H9 (cell line): ENCODE measurements at regions not wholly inside any gene's neighbourhood (a gene's known extent, or its start where the extent isn't known, plus 50 kb on each side); places are given as distances from the start of the nearest gene placed in this dataset.

ENCODE experiments used
- DNase-seq: peaks from one replicate; pipeline ENCODE4 v3.0.0-alpha.2; 2017
- H2AFZ ChIP-seq: one replicate; pipeline ENCODE4 v1.6.1; 2013; ENCODE audit warnings: mild to moderate bottlenecking, low read length, control low read depth, moderate library complexity
- H2AK5ac ChIP-seq: 2 replicates; pipeline ENCODE4 v1.6.1; 2013; ENCODE audit warnings: low read length, control low read depth, mixed read lengths; ENCODE audit not compliant: insufficient read length
- H2BK120ac ChIP-seq: one replicate; pipeline ENCODE4 v1.6.1; 2013; ENCODE audit warnings: low read depth, mild to moderate bottlenecking, low read length, control low read depth, inconsistent platforms; ENCODE audit not compliant: poor library complexity, severe bottlenecking
- H2BK12ac ChIP-seq: 2 replicates; pipeline ENCODE4 v1.6.1; 2013; ENCODE audit warnings: low read length, control low read depth, mixed read lengths, low read depth; ENCODE audit not compliant: insufficient read length
- H2BK15ac ChIP-seq: 2 replicates; pipeline ENCODE4 v1.6.1; 2013; ENCODE audit warnings: low read depth, low read length, control low read depth
- H2BK20ac ChIP-seq: one replicate; pipeline ENCODE4 v1.6.1; 2013; ENCODE audit warnings: low read depth, mild to moderate bottlenecking, low read length, control low read depth, inconsistent platforms; ENCODE audit not compliant: poor library complexity, severe bottlenecking
- H2BK5ac ChIP-seq: 2 replicates; pipeline ENCODE4 v1.6.1; 2013; ENCODE audit warnings: low read length, control low read depth, mixed read lengths; ENCODE audit not compliant: insufficient read length
- H3K14ac ChIP-seq: 2 replicates; pipeline ENCODE4 v1.6.1; 2013; ENCODE audit warnings: low read length, control low read depth; ENCODE audit not compliant: insufficient read depth
- H3K18ac ChIP-seq: 2 replicates; pipeline ENCODE4 v1.6.1; 2013; ENCODE audit warnings: low read depth, mild to moderate bottlenecking, mixed read lengths, low read length, control low read depth; ENCODE audit not compliant: insufficient read length
- H3K23ac ChIP-seq: 2 replicates; pipeline ENCODE4 v1.6.1; 2013; ENCODE audit warnings: low read length, control low read depth, mixed read lengths, low read depth; ENCODE audit not compliant: insufficient read length
- H3K23me2 ChIP-seq: 2 replicates; pipeline ENCODE4 v1.6.1; 2013; ENCODE audit warnings: low read depth, mild to moderate bottlenecking, mixed read lengths, low read length, control low read depth; ENCODE audit not compliant: insufficient read length, poor library complexity, severe bottlenecking
- H3K27ac ChIP-seq: 2 replicates; pipeline ENCODE4 v1.5.1; 2013; ENCODE audit warnings: low read length, control low read depth, mixed read lengths, low read depth; ENCODE audit not compliant: insufficient read length
- H3K27me3 ChIP-seq: 2 replicates; pipeline ENCODE4 v1.6.1; 2013; ENCODE audit warnings: low read length, control low read depth, inconsistent platforms; ENCODE audit not compliant: insufficient read depth
- H3K4ac ChIP-seq: 2 replicates; pipeline ENCODE4 v1.6.1; 2013; ENCODE audit warnings: low read depth, mild to moderate bottlenecking, control low read depth, inconsistent platforms, low read length, moderate library complexity
- H3K4me1 ChIP-seq: 2 replicates; pipeline ENCODE4 v1.6.1; 2013; ENCODE audit warnings: low read length, control low read depth, inconsistent platforms; ENCODE audit not compliant: insufficient read depth
- H3K4me2 ChIP-seq: 2 replicates; pipeline ENCODE4 v1.6.1; 2013; ENCODE audit warnings: low read length, control low read depth, mixed read lengths; ENCODE audit not compliant: insufficient read length, insufficient read depth
- H3K56ac ChIP-seq: 2 replicates; pipeline ENCODE4 v1.6.1; 2013; ENCODE audit warnings: low read depth, mild to moderate bottlenecking, mixed read lengths, low read length, control low read depth; ENCODE audit not compliant: insufficient read length
- H3K79me1 ChIP-seq: 2 replicates; pipeline ENCODE4 v1.6.1; 2013; ENCODE audit warnings: low read depth, mild to moderate bottlenecking, moderate library complexity, low read length, control low read depth, inconsistent platforms; ENCODE audit not compliant: insufficient read depth, poor library complexity, severe bottlenecking
- H3K79me2 ChIP-seq: 2 replicates; pipeline ENCODE4 v1.6.1; 2013; ENCODE audit warnings: low read length, control low read depth, inconsistent platforms; ENCODE audit not compliant: insufficient read depth
- H3K9ac ChIP-seq: 2 replicates; pipeline ENCODE4 v1.6.1; 2013; ENCODE audit warnings: low read length, control low read depth, mixed read lengths; ENCODE audit not compliant: insufficient read length; ENCODE audit errors: extremely low read depth
- H3K9me3 ChIP-seq: one replicate; pipeline ENCODE4 v1.6.1; 2013; ENCODE audit warnings: low read depth, low read length, inconsistent platforms; ENCODE audit not compliant: control insufficient read depth
- H3T11ph ChIP-seq: one replicate; pipeline ENCODE4 v1.6.1; 2013; ENCODE audit warnings: mild to moderate bottlenecking, low read length, control low read depth, inconsistent platforms
- H4K20me1 ChIP-seq: one replicate; pipeline ENCODE4 v1.6.1; 2013; ENCODE audit not compliant: control insufficient read depth, insufficient read length, insufficient read depth
- H4K5ac ChIP-seq: 2 replicates; pipeline ENCODE4 v1.6.1; 2013; ENCODE audit warnings: low read depth, mild to moderate bottlenecking, mixed read lengths, low read length, control low read depth; ENCODE audit not compliant: insufficient read length
- H4K8ac ChIP-seq: replicated peaks from 2 replicates; pipeline ENCODE4 v1.6.1; 2013; ENCODE audit warnings: low read length, control low read depth, mixed read lengths, low read depth; ENCODE audit not compliant: insufficient read length
- H4K91ac ChIP-seq: 2 replicates; pipeline ENCODE4 v1.6.1; 2013; ENCODE audit warnings: low read depth, mild to moderate bottlenecking, moderate library complexity, mixed read lengths, low read length, control low read depth; ENCODE audit not compliant: insufficient read length
- H3K27ac Mint-ChIP-seq, 3 experiments: 2 replicates in 2 of 3; 3 replicates in 1 of 3; pipeline ENCODE4 v1.8.0; 2020 to 2021; ENCODE audit warnings: mixed read lengths in 3 of 3, mild to moderate bottlenecking in 1 of 3, moderate library complexity in 1 of 3
- H3K27me3 Mint-ChIP-seq: 2 replicates; pipeline ENCODE4 v1.8.0; 2021; ENCODE audit warnings: low read depth, mild to moderate bottlenecking, moderate library complexity, mixed read lengths
- H3K36me3 Mint-ChIP-seq, 3 experiments: 2 replicates in 2 of 3; 3 replicates in 1 of 3; pipeline ENCODE4 v1.8.0; 2020 to 2021; ENCODE audit warnings: low read depth in 3 of 3, mixed read lengths in 3 of 3; ENCODE audit not compliant: insufficient read depth in 1 of 3
- H3K4me1 Mint-ChIP-seq, 2 experiments: 2 replicates each; pipeline ENCODE4 v1.8.0; 2020; ENCODE audit warnings: mixed read lengths in 2 of 2
- H3K4me3 Mint-ChIP-seq, 2 experiments: 2 replicates in 1 of 2; 3 replicates in 1 of 2; pipeline ENCODE4 v1.8.0; 2020 to 2021; ENCODE audit warnings: mild to moderate bottlenecking in 2 of 2, mixed read lengths in 2 of 2, moderate library complexity in 1 of 2
- H3K9me3 Mint-ChIP-seq, 2 experiments: 2 replicates in 1 of 2; 3 replicates in 1 of 2; pipeline ENCODE4 v1.8.0; 2020; ENCODE audit warnings: mild to moderate bottlenecking in 2 of 2, mixed read lengths in 2 of 2, moderate library complexity in 1 of 2
- WGBS: extraction: QIAGEN DNeasy Blood & Tissue Kit; methylation state at CpG from one replicate; pipeline ENCODE4 v1.1.7; 2013; ENCODE audit warnings: missing lambda C conversion rate, low lambda C conversion rate, mixed read lengths; ENCODE audit not compliant: insufficient read length; ENCODE audit errors: extremely low coverage; 5-methylcytosine and 5-hydroxymethylcytosine counted together
- TF ChIP-seq, protein P1 (sequence below): fragments of 200-600 bp; sonication (generic); conservative IDR thresholded peaks from 3 replicates; pipeline ENCODE4 v1.8.0; 2021; ENCODE audit warnings: antibody characterized with exemption, mild to moderate bottlenecking

DNA sequence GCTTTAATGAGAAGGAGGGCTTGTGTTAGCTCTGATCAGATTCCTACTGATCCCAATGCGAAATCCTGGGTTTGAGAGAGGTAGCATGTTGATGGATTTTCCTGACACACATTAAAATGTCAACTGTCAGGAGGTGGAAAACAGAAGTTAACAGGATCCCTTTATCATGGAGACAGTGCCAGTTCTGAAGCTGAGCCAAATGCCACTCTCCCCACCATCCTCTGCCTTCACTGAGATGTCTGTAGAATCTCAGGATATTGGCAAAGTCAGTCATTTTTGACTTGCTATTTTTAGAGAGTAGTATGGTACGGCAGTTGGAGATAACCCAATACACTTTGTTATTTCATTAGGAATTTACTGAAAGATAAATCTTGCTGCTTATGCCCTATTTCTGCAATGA lies 1816.2 kb upstream of the FLRT2 start:
- H4K8ac ChIP-seq, result no peak overlapping the region
- H3K27me3 Mint-ChIP-seq, result no peaks in the 10 kb centered on the region
- H3K9me3 Mint-ChIP-seq, result peaks cover 2 to 5% of the 10 kb centered on the region in 2 experiments
- H4K20me1 ChIP-seq, result no peaks in the 10 kb centered on the region
- WGBS, result no CpG with 5 or more reads among the region's 2 CpGs
- H3K4me3 Mint-ChIP-seq, result no peak overlapping the region
- no peak overlapping the region for H2AFZ ChIP-seq
- H3K27ac Mint-ChIP-seq, result no peak overlapping the region
- H4K5ac ChIP-seq, result no peak overlapping the region
- H4K91ac ChIP-seq, result no peak overlapping the region
- DNase-seq, result no peak
- no peak overlapping the region for H3K14ac ChIP-seq
- TF ChIP-seq, protein P1, sequence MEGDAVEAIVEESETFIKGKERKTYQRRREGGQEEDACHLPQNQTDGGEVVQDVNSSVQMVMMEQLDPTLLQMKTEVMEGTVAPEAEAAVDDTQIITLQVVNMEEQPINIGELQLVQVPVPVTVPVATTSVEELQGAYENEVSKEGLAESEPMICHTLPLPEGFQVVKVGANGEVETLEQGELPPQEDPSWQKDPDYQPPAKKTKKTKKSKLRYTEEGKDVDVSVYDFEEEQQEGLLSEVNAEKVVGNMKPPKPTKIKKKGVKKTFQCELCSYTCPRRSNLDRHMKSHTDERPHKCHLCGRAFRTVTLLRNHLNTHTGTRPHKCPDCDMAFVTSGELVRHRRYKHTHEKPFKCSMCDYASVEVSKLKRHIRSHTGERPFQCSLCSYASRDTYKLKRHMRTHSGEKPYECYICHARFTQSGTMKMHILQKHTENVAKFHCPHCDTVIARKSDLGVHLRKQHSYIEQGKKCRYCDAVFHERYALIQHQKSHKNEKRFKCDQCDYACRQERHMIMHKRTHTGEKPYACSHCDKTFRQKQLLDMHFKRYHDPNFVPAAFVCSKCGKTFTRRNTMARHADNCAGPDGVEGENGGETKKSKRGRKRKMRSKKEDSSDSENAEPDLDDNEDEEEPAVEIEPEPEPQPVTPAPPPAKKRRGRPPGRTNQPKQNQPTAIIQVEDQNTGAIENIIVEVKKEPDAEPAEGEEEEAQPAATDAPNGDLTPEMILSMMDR, result no peak
- no peaks in the 10 kb centered on the region for H3K4me1 Mint-ChIP-seq
- H3K79me2 ChIP-seq, result no peaks in the 10 kb centered on the region
- no peaks in the 10 kb centered on the region for H3K4me1 ChIP-seq
- H3K9me3 ChIP-seq, result no peaks in the 10 kb centered on the region
- H3K79me1 ChIP-seq, result no peaks in the 10 kb centered on the region
- H2BK120ac ChIP-seq, result no peak overlapping the region
- peaks cover 0 to 6% (median 2%) of the 10 kb centered on the region in 3 experiments; a peak in 4 of 7 replicates for H3K36me3 Mint-ChIP-seq
- no peak overlapping the region for H2AK5ac ChIP-seq
- no peak overlapping the region for H3K23ac ChIP-seq
- no peak overlapping the region for H3T11ph ChIP-seq
- H3K4me2 ChIP-seq, result no peak overlapping the region
- no peaks in the 10 kb centered on the region for H3K23me2 ChIP-seq
- no peak overlapping the region for H3K56ac ChIP-seq
- no peak overlapping the region for H3K18ac ChIP-seq
- no peaks in the 10 kb centered on the region for H3K27me3 ChIP-seq
- H3K27ac ChIP-seq, result no peak overlapping the region
- no peak overlapping the region for H2BK20ac ChIP-seq
- H3K9ac ChIP-seq, result no peak overlapping the region
- H2BK15ac ChIP-seq, result no peak overlapping the region
- H3K4ac ChIP-seq, result no peak overlapping the region
- H2BK12ac ChIP-seq, result no peak overlapping the region
- no peak overlapping the region for H2BK5ac ChIP-seq
